HG03135 (cell line): ENCODE measurements at regions not wholly inside any gene's neighbourhood (a gene's known extent, or its start where the extent isn't known, plus 50 kb on each side); places are given as distances from the start of the nearest gene placed in this dataset.

ENCODE experiments used
- ATAC-seq: cut with Tn5 transposase; IDR thresholded peaks from one replicate; pipeline ENCODE4 v1.9.1; 2021; ENCODE audit warnings: mild to moderate bottlenecking, moderate library complexity; ENCODE audit not compliant: unreplicated experiment

DNA sequence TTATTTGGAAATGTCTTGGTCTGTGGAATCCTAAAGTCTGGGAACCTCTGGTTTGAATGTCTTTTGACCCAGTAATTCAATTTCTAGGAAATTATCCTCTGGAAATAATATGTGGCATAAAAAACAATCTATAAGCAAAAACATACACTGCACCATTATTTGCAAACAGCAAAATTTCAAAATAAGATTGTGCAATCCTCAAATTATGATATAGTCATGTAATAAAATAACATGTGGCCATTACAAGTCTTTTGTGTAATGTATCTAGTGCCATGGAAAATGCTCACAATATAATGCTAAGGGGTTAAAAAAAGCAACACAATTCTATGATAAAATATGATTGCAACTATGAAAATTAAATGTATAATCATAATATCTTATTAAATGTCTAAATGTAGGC is 312.9 kb upstream of the RUNX1 start:
- no peak for ATAC-seq

DNA sequence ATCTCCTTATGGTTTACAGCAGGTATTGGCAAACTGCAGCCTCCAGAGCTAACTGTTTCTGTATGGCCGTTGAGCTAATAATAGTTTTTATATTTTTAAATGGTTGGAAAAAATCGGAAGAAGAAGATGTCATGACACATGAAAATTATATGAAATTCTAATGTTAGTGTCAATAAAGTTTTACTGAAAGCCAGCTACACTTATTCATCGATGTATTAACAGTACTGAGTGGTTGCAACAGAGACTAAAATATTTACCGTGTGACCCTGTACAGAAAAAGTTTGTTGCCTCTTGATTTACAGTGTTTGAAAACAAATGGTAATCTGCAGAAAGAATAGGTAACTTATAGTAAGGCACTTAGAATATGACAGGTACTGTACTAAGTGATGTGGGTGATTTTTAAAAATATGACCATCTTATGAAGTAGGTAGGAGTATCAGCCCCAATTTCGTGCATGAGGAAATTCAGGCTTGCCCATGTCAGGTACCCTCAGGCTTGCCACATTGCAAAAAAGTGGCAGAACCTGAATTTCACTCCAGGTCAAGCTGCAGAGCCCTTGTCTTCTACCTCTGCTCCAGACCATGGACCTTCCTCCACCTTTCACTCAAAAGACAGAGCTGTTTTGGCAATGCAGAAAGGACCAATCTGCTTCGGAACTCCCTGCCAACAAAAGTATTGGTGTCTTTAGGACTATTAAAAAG is 311.9 kb upstream of the RUNX1 start:
- no peak for ATAC-seq

DNA sequence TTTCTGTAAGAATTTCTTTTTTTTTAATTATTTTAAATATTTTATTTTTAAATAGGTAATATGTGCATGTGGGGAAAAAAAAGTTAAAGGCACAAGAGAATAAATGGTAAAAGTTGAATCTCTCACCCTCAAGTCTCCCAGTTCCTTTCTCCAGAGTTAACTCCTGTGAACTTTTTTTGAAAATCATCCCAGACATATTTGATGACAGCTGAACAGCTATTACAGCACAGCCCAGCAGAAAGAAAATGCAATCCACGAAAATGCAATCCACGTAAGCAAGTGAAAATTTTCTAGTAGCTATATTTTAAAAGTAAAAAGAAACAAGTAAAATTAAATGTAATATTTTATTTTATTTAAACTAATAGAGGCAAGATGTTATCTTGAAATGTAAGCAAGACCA is 310.0 kb upstream of the RUNX1 start:
- no peak for ATAC-seq

DNA sequence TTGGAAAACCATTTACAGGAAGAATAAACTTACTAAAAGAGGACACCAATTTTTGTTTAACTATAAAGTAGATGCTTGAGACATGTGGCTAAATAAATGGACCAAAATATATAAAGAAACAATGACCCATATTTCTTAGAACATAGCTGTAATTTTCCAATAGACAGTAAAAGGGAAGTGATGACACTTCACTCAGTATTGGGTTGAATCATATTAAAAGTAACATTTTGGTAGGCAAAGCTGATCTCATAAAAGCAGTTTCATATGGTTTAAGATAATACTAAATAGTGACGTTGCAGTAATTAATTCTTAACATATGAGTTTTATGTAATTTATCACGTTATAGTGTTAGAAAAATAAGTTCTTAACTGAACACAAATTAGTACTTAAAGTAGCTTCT is 308.9 kb upstream of the RUNX1 start:
- ATAC-seq = no peak

DNA sequence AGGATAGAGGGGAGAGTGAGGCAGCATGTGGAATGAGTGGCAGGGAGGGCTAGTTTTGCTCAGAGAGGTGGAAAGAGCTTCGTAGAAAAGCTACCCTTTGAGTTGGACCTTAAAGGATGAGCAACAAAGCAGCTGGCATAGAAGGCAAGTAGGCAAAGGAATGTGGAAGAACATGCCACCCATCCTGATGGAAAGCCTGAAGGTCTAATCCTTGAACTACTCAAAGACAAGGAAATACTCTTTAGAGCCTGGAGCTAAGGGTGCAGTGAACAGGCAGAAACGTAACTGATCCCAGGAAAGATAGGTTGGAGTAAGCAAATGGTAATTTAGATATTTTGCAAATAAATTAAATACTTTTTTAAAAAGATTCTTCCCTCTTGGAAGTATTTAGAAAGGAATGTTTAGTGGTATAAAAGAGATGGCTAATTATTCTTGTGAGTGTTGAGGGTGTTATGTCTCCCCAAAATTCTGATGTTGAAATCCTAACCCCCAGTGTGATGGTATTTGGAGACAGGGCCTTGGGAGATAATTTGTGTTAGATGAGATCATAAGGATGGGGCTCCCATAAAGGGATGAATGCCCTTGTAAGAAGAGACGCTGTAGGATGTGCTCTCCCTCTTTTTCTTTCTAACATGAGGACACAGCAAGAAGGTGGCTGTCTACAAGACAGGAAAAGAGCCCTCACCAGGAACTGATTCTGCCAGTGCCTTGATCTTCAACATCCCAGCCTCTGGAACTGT is 308.1 kb upstream of the RUNX1 start:
- no peak for ATAC-seq

DNA sequence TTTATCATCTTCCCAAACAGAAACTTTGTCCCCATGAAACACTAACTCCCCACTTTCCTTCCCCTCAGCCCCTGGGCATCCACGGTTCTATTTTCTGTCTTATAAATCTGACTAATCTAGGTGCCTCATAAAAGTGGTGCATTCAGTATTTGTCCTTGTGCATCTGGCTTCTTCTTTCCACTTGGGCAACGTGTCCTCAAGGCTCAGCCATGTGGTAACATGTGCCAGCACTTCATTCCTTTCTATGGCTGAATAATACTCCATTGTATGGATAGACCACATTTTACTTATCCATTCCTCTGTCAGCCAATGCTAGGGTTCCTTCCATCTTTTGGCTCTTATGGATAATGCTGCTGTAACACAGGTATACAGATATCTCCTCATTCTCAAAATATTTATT is 305.0 kb upstream of the RUNX1 start:
- ATAC-seq = no peak

DNA sequence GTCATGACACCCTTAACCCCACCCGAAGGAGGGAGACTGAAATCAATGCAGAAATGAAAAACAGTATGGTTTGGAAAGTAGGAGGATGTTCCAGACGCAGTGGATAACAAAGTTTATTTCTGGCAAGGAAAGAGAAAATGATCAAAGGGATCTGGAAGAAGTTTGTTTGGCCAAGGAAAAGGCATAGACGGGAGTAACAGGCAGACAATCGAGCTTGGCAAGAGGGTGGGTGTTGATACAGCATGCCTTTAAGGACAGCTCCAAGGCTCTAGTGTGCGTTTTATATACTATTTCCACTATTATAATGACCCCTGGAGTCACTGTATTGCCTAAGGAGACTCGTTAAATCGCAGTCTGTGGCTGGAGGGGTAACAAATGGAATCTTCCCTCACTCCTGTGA is 303.7 kb upstream of the RUNX1 start:
- ATAC-seq = no peak

DNA sequence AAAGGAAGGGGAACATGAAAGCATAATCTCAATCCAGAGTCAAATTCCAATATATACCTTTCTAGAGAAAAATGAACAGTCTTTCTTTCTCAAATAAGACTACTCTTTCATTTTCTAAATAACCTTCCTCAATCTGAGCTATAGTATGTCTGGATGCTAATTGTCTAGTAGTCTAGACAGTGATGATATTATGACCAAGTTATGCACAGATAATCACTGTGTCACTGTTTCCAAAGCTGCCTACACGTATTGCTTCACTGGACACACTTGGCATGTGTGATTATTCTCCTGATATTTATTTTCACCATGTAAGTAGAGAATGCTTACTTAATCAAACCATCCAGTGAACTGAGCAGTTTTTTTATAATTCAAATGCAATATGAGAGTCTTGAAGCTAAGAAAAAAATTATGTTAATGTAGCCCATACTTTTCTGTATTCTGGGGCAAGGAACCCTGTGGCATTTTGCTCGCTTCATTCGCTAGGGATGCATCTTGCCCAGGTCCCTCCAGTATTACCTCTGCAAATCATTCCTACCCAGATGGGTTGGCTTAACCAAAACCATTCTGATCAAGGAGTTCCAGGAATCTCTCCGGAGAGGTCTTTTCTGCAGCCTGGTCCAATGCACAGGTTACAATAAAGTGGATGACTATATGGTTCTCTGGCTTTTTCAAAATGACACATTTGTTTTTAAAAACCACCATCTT is 303.1 kb upstream of the RUNX1 start:
- no peak for ATAC-seq

DNA sequence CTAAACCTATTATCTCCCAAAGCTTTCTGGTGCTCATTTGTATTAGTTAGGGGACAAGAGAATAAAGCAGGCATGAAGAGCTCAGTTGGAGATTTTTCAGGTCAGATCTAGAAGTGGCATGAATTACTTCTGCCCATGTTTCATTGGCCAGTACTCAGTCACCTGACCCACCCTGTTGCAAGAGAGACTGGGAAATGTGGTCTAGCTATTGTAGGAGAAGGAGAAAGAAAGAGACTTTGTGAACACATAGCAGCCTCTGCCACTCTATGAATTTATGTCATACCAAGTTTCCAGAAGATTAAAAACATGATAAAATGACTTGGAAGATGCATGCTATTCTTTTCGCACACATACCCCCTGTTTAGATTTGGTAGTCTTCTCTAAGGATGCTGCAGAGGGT is 302.3 kb upstream of the RUNX1 start:
- ATAC-seq = no peak

DNA sequence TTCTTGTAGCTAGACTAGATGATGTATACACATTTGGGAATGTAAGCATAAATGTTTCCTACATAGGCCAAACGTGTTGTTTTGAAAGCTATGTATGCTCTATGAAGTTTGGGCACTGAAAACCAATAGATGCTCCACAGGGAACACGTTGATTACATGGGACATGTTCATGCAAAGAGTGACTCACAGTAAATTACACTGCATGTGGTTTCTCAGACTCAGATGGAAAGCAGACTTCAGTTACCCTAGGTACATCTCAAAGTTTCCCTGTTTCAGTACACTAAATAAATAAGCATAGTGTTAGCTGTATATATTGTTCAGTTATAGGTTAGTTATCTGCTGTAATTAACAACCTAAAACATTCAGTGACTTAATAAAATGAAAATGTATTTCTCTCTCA is 301.9 kb upstream of the RUNX1 start:
- ATAC-seq = no peak

DNA sequence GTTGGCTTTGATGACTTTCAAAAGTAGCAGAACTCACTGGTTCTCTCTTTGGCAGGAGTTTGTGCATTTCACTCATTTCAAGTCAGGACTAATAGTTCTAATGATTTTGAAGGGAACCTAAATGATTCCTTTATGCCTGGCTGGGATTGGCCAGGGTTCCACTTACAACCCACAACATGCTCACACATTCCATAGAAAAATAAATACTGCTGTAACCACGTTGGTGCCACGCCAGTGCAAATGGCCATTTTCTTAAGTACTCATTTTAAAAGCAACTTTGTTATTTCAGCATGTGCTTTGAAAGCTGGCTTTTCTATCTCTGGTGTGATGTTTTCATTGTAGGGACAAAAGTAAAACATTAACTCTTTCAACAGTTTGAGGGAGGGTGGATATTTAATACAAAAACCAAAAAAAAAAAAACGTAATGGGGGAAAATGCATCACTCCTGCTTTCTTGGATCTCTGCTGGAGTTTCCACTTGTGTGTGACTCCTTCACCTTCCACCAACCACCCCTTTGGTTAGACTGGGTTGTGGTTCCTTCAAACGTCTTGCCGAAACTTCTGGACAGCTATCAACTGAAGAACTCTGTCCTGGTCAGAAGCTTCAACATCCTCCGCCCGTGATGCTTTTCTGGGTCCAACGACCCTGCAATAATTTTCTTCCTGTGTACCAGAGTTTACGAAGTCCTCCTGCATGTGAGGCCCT is 300.4 kb upstream of the RUNX1 start:
- no peak for ATAC-seq

DNA sequence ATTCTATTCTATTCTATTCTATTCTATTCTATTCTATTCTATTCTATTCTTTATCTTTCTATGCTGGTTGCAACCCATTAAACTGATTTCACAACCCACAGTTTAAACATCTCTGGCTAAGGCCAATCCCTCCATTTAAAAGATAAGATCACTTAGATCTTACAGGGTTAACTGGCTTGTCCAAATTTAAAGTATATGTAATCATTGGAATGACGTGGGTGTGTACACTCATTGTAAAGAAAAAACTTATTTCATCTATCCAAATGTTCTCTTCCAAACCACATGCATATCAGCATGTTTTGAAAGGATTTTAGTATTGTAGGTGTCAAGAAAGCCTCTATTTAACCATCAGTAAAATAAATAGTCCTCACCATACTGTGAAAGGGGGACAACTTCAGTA is 299.6 kb upstream of the RUNX1 start:
- ATAC-seq = no peak

DNA sequence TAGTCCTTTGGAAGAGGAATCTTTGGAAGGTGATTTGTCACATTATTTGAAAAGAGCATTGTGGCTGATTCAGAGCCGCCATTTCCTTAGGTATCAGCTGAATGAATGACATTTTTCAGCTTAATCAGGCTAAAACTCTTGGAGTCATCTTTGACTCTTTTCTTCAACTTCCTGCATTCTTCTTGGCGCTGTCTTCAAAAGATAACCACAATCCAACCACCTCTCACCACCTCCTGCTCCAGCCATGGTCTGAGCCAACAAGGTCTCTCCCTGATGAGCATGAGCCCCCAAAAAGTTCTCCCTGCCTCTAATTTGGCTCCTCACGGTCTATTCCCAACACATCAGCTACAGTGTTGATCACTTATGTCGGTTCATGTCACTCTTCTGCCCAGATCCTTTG is 297.6 kb upstream of the RUNX1 start:
- no peak for ATAC-seq

DNA sequence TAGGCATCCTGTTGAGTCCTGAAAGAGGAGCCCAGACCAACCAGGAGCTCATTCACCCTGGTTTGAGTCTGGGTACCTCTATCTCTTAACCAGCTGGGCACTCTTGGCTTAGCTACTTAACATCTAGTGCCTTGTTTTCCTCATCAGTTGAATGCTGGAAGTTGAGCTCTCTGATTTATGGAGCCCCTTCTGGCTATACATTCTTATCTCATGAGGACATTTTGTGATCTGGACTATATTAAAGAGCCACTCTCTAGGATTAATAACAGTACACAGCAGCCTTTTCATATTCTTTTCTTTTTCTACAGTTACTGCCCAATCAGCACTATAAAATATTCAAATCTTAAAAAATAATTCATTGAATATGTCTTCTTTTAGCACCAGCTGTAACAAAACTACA is 296.9 kb upstream of the RUNX1 start:
- ATAC-seq = no peak

DNA sequence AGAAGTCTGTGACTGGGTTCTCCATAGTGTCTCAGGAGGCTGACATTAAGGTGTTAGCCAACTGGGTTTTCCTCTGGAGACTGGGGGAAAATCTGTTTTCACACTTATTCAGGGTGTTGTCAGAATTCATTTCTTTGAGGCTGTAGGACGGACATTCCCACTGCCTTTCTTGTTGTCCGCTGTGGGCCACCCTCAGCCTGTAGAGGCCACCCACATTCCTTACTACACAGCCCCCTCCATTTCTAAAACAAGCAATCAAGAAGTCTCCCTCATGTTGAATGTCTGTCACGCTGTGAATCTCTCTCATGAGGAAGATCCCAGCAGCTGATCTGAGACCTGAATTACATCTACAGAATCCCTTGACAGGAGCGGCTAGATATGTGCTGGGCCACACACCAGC is 295.5 kb upstream of the RUNX1 start:
- ATAC-seq = no peak

DNA sequence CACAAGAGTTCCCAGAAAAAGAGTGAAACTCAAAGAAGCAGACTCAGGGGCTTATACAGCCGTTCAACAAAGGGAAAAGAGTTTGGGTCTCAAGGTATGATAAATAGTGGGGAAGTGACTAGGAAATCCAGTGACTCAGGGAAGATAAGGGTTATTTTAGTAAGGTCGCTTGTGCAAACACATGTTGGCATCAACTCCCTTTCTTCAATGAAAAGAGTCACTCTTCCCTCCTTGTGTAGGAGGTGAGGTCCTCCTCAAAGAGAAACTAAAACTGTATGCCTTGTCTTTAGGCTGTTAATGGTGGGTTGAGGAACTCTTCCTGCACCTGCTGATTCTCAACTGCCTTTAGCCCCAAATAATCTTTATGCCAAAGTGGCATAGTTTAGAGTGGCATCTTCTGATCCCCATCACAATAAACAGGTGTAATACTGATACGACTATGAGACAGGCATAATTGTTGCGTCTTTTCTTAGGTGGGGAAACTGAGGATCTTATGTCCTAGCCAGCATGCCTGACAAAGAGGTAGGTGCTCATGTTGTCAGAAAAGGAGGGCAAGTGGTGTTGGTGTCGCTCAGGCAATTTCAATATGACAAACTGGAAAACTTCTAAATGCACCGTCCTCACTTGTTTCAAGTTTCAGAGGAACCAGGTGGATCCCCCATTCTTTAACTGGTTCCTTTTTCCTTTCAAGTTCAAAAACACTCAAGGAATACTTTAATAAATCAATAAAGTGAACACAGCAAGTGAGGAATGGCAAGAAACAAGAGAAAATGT is 294.1 kb upstream of the RUNX1 start:
- no peak for ATAC-seq

DNA sequence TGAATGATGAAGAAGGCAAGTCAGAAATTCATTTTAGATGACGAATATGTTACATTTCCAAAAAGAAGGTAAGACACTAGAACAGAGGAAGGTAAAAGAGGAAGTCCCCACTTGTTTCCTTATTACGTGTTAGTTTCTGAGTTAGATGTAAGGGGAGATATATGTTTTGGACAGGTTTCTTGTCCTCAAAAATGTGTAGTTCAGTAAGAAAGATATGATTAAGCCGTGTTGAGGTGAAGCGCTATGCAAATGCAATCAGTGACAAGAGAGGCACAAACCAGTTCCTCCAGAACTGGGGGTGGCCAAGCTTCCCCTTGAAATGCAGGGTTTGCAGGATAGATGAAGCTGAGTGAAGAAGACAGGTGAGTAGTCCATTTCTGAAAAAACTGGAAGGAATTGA is 293.3 kb upstream of the RUNX1 start:
- ATAC-seq = no peak

DNA sequence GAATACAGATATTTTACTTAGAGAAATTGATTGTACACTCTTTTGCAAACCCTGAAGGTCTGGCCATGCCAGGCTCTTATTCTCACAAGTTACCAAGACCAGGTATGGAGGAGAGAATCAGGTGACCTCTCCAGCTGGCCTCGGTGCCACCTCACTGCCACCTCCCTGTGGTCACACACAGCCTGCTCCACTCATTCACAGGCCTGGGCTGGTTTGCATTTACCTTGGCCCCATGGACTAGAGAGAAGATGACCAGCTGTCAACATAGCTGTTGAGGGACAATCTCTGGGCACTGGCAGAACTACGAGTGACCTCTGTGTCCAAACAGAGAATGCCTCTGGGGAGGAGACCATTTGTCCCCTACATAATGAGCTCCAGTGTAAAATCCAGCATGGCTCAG is 291.2 kb upstream of the RUNX1 start:
- ATAC-seq = no peak

DNA sequence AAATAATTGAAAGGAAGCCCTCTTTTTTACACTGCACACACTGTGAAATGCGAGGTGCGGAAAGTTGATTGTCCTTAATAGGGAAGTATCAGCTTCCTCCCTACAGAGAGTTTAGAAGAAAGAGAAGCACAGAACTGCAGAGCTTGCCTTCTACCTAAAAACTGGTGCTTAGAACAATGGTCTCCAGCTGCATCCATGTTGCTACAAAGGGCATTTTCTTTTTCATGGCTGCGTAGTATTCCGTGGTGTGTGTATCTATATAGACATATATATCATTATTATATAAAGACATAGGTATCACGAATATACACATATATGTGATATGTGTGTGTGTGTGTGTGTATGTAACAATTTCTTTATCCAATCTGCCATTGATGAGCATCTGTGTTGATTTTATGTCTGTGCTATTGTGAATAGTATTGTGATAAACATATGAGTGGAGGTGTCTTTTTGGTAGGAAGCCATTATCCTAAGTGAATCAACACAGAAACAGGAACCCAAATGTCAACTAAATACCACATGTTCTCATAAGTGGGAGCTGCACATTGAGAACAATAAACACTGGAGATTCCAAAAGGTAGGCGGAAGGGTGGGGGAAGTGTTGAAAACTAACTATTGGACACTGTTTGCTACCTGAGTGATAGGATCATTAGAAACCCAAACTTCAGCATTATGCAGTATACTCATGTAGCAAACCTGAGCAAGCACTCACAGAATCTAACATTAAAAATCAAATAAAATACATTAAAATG is 290.0 kb upstream of the RUNX1 start:
- ATAC-seq = no peak

DNA sequence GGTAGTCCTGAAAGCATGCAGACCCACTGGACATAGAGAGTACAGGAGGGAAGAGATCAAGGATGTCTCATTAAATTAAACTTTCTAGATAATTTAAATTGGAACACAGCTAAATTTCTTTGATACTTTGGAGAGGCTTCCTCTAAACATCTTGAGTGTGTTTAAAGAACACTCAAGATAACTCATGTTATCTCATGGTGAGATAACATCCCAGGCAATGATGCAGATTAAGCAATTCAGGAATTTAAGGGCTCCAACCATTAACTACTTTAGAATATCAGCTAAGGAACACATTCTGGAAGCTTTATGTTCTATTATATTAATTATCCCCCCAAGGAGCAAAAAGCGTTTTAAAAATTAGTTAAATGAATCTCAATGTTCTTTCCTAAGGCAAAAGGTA is 289.2 kb upstream of the RUNX1 start:
- ATAC-seq = no peak
